ENCODE measurements at regions not wholly inside any gene's neighbourhood (a gene's known extent, or its start where the extent isn't known, plus 50 kb on each side); places are given as distances from the start of the nearest gene placed in this dataset.
"Not testable (repeated sequence)": the region's sequence is repeated elsewhere in the genome, so short reads cannot be mapped to it uniquely, and the experiment has no call there.

GRCh38 chr10:3325954-3326750, 153.6 kb upstream of the PITRM1 start:
- FAIRE-seq: no peak

- FAIRE-seq: no peak
These were observed 152.0 kb upstream of the PITRM1 start for GRCh38 chr10:3324612-3325038.

GRCh38 chr10:3323865-3324498, 151.4 kb upstream of the PITRM1 start:
- FAIRE-seq: no peak

DNA sequence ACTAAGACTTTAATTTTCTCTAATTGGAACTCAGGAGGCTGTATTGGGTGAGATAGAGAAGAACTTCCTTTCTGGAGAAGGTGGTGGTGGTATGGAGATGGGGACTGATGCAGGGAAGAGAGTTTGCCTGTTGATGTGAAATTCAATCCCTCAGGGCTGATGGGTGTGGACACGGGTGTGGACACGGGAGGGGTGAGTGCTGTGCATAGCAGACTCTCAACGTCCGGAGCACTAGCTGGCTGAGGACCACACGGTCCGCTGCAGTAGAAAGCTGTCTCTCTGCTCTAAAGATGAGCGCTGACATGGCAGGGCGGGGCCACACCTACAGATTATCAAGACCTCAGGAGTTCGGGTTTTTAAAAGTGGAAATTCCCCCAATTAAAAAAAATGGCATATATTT, 148.5 kb upstream of the PITRM1 start:
- FAIRE-seq: no peak

GRCh38 chr10:3319811-3320226, 147.2 kb upstream of the PITRM1 start:
- no peak for FAIRE-seq

DNA sequence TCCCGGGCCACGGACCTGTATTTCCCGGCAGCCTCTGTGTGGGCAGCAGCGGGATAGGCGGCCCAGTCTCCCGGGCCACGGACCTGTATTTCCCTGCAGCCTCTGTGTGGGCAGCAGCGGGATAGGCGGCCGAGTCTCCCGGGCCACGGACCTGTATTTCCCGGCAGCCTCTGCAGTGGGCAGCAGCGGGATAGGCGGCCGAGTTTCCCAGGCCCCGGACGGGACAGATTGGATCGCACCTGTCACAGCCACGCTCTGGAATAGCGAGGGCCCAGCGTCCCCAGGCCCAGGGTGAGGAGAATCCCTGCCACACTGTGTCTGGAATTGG, 145.9 kb upstream of the PITRM1 start:
- not testable (repeated sequence) for FAIRE-seq

DNA sequence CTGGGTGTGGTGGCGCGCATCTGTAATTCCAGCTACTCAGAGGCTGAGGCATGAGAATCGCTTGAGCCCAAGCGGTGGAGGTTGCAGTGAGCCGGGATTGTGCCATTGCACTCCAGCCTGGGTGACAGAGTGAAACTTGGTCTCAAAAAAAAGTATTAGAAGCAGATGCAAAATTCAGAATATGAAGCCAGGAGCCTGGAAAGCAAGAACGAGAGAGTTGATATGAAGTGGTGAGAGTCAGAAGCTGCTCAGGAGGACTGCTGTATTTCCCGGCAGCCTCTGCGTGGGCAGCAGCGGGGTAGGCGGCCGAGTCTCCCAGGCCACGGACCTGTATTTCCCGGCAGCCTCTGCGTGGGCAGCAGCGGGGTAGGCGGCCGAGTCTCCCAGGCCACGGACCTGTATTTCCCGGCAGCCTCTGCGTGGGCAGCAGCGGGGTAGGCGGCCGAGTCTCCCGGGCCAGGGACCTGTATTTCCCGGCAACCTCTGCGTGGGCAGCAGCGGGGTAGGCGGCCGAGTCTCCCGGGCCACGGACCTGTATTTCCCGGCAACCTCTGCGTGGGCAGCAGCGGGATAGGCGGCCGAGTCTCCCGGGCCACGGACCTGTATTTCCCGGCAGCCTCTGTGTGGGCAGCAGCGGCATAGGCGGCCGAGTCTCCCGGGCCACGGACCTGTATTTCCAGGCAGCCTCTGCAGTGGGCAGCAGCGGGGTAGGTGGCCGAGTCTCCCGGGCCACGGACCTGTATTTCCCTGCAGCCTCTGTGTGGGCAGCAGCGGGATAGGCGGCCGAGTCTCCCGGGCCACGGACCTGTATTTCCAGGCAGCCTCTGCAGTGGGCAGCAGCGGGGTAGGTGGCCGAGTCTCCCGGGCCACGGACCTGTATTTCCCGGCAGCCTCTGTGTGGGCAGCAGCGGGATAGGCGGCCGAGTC, 145.2 kb upstream of the PITRM1 start:
- not testable (repeated sequence) for FAIRE-seq

- FAIRE-seq: not testable (repeated sequence)
These were observed 142.0 kb upstream of the PITRM1 start for GRCh38 chr10:3314445-3315085.

GRCh38 chr10:3313784-3314444, 141.3 kb upstream of the PITRM1 start:
- not testable (repeated sequence) for FAIRE-seq

GRCh38 chr10:3312403-3312940, 139.9 kb upstream of the PITRM1 start:
- no peak for FAIRE-seq

DNA sequence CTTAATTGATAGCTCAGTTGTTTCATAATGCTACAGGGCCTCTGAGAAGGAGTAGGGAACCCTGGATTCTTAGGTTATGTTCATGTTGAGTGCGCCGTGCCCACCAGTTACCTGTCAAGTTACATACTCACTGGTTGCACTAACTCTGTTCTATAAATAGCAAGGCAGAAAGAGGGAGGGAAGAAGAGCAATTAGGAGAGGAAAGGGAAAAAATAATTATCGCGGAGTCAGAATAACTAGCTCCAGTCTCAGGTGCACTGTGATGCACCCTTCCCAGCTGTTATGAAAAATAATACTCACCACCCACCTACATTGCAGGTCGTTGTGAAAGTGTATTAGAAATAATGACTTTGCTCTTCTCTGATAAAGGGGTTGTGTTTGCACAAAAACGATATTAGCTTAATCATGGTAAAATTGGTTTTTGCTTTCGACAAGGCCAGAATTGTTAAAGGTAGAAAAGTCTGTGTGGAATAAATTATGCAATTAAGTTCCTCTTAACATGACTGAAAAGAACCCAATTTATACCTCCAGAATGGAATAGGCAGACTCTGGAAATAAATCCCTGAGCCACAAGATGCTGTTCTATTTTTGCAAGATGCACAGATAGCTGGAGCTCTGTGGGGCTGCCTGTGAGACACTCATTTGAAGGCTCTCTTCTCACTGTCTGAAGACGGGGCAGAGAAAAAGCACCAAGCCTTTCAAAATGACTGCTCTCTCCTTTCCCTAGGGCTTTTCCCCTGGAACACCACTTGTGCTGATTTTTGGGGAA, 137.6 kb upstream of the PITRM1 start:
- no peak for FAIRE-seq

- FAIRE-seq: no peak
These were observed 133.5 kb upstream of the PITRM1 start for GRCh38 chr10:3306050-3306449.

DNA sequence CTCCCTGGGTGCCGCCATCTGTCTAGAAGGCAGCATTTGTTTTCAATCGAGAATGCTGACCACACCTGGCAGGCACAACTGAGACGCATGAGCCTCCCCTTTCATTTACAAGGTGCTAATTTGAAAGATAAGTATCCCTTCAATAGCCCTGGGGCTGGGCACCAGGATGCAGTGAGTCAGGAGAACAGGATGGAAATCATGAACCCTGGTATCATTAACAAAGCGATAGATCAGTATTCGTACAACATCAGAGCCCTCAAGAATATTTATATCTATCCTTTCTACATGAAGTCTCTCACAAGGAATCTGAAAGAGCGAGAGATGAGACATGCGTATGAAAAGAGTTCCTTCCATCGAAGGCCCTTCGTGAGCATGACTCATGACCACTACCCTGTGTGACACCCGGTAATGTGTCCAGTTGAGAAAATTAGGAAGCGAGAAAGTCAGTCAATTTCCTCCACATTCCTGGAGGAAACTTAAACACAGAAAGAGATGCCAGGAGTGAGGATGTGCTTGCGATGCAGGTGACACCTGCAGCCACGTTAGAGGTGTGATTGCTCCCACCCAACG, 123.1 kb upstream of the PITRM1 start:
- no peak for FAIRE-seq

- FAIRE-seq: no peak
These were observed 122.5 kb upstream of the PITRM1 start for GRCh38 chr10:3294919-3295581.

GRCh38 chr10:3293581-3294431, 121.2 kb upstream of the PITRM1 start:
- FAIRE-seq: no peak

DNA sequence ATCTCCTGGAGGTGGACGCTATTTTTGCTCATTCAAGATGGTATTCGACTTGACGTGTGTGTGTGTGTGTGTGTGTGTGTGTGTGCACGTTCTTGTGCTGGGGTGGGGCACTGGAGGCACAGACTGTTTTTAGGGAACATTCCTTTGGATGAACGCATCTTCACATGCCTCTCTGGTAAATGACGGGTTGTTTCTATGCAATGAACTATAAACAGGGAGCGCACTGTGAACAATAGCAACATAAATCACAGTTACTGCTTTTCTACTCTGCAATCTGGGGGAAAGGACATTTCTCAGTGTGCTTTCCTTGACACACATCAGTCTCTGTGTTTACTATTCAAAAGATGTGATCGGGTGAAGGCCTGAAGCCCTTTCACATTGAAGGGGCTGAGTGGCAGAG, 120.1 kb upstream of the PITRM1 start:
- FAIRE-seq: no peak

GRCh38 chr10:3290550-3290949, 118.0 kb upstream of the PITRM1 start:
- FAIRE-seq: no peak

- FAIRE-seq: no peak
These were observed 115.2 kb upstream of the PITRM1 start for GRCh38 chr10:3287572-3288445.
